Inferior parietal cortex (tissue), 1 donor: ENCODE measurements at regions not wholly inside any gene's neighbourhood (a gene's known extent, or its start where the extent isn't known, plus 50 kb on each side); places are given as distances from the start of the nearest gene placed in this dataset.
A peak's percentile ranks its signal among the peaks of the same experiment; 100 is the strongest.
"Not testable (repeated sequence)": the region's sequence is repeated elsewhere in the genome, so short reads cannot be mapped to it uniquely, and the experiment has no call there.

Source experiments
- DNase-seq: peaks from one replicate; pipeline ENCODE4 v3.0.0-alpha.2; 2016; ENCODE audit errors: extremely low spot score

DNA sequence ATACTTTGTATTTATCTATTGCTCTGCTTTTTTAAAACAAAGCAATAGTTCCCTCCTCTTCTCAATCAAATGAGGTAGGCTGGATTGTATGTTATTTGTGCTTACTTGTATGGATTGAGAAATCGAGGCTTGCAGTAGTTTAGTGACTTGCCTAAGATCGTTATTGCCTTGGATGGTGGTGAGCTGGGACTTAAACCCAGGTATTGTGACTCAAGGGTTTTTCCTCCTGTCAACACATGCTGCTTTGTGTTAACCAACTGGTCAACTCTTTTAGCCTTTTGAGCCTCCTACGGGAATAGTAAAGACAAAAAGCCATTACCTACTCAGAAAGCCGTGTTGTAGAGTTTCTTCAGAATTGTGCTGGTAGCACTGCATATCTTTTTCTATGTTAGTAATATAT, 95.2 kb upstream of the THUMPD2 start:
- no peak for DNase-seq

DNA sequence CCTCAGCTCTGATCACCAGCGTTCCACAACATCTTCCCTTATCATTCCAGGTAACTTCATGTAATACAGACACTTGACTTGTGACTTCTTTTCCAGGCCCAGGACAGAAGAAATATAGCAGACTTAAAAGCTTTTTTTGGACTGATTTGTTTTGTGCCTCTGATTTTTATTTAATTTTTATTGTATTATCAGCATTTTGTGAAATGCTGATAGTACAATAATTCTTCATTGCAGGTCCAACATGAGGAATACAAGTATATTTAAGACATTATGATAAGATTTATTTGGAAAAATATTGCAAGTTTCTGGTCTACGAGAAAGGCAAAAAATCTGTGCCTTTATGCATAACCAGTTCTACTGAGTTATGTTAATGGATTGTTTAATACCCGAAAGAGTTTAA, 94.5 kb upstream of the THUMPD2 start:
- DNase-seq: no peak

DNA sequence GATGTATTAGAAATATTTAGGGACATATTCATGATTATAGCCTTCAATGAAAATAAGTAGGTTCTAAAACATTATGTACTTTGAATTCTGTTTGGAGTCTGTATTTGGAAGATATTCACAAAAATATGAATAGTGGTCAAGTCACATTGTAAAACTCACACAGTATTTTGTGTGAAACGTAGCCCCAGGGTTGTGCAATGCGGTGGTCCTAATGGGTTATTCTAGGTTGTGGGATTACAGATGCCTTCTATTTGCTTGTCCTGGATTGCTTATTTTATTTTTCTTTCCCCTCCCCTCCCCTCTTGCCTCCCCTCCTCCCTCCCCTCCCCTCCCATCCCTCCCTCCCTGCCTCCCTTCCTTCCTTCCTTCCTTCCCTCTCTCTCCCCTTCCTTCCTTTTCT, 93.7 kb upstream of the THUMPD2 start:
- DNase-seq: no peak

DNA sequence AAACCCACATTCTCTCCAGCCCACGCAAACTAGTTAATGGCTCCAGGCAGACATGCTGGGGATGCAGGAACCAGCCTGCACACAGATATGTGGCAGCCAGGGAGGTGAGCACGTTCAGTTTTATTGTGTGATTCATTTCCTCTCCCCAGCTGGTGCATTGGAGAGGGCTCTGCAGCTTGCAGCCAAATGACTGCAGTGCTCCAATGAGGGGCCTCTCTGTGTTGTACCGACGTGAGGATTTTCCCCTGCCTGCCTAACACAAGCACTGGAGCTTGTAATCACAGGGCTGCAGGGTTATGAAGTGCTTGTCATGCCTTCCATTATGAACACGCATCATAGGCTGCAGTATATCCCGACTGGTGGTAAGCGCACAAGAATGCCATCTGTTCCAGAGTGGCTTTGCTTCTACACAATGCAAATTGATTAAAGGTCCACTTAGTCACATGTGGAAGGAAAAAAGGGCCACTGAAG, 92.3 kb upstream of the THUMPD2 start:
- peak; percentile 32 for DNase-seq

DNA sequence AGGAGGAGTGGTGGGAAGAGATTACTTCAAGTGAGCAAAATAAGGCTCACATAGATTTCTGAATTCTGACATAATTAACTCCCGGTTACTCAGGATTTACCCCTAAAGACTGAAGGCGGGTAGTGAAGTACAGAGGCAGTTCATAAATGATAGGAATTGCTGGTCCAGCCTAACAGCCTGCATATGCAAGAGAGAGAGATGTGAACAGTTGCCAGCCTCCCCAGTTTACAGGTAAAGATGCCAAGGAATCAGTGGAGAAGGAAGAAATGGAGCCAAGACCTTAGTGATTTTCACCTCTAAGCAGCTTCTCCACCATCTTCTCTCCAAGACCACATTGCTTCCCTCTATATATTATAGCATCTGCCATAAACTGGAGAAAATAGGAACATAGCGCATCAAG, 91.8 kb upstream of the THUMPD2 start:
- no peak for DNase-seq

DNA sequence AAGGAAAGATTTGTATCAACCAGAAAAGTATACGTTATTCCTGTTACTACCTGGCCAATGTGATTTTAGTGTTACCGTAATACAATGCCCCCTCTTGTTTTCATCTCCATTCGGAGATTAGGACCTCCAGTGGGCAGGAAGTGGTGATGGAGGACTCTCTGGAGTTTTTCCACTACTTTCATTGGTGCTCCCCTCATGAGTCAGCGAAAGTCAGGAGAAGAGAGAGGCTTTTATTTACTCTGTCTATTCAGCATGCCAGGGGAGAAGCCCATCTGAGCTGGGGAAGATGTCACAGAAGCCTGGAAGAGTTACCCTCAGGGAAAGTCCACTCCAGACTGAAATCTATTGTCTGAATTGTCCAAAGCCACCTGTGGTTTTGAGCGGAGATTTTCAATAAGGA, 88.2 kb upstream of the THUMPD2 start:
- DNase-seq: no peak

DNA sequence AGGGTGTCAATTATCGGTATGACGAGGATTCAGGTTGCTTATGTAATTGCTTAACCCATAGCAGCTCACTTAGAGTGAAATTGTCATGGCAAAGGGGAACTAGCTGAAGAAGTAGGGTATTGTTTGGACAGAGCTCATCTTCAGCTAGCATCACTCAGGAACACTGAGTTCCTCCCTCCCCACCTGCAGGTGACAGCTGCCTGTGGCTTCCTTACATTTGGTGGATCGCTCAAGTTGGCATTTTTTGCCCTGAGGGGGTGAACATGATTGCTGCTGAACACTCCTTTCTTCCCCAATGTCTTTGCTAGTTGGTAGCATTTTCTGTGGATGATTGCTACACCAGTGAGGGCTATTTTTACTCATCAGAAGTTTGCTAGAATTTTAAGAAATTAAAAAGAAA, 86.7 kb upstream of the THUMPD2 start:
- DNase-seq: no peak

DNA sequence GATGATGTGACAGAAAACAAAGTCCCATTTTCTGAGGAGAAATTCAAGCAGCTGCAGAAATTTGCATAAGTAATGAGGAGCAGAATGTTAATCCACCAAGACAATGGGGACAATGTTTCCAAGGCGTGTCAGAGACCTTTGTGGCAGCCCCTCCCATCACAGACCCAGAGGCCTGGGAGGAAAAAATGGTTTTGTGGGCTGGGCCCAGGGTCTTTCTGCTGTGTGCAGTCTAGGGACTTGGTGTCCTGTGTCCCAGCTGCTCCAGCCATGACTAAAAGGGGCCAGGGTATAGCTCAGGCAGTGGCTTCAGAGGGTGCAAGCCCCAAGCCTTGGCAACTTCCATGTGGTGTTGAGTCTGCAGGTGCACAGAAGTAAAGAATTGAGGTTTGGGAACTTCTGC, 84.6 kb upstream of the THUMPD2 start:
- not testable (repeated sequence) for DNase-seq

DNA sequence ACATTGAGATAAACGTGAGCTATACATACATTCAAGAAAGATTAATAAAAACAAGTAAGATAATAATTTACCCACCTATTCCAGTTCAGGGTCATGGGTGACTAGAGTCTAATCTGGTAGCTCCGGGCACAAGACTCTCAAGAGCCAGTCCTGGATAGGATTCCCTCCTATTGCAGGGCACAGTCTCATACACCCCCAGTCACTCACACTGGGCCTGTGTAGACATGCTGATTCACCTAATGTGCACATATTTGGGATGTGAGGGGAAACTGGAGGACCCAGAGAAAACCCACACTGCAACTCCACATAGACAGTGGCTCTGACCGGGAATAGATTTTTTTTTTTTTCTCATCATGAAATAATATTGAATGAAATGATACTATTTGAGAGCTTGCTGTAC, 81.5 kb upstream of the THUMPD2 start:
- DNase-seq: no peak

DNA sequence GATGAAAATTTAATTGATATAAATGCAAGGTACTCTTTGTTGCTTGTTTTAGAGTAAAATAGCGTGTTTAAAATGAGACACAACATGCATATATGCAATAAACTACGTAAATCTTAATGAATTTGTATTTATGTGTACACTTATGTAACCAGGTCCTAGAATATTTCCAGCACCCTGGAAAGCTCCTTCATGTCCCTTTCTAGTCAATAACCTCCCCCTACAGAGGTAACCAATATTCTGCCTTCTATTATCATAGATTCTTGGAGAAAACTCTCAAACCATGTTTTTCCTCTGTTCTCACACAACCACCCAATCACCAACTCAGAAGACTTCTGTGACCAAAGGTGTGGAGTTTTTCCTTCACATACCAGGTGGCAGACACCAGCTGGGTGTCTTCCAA, 79.6 kb upstream of the THUMPD2 start:
- no peak for DNase-seq

DNA sequence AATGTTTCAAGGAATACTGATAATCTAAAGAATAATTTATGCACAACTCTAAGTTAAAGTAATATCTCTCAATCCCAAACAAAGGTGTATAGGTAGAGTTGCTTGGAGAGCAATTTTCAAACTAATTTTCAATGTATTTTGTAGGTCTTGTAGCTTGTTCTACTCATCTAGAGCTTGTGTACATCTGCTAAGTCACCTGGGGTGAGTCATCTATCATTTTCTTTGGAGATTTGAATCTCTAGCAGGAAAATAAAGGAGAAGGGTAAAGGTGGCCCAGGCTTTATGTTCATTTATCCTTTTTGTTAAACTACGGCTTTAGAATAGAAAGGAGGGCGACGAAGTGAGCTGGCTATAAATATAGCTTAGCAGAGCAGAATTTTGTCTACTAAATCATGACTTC, 76.8 kb upstream of the THUMPD2 start:
- DNase-seq: no peak

DNA sequence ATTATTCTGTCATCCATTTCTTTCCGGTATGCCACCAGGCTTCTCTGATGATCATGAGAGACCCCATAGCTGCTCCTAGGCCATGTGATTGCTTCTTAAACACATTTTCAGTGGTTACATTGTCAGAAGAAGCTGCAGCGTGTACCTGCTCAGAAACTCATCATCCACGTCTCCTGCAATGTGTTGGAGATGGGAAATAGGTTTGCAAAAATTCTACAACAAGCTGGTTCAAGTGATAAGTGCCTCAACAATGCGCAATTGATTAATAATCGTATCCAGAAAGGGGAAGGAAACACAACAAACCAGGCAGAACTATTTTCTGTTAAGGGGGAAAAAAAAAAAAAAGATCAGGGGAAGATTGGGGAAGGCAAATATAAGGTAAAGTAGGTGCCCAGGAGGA, 75.7 kb upstream of the THUMPD2 start:
- DNase-seq: no peak

DNA sequence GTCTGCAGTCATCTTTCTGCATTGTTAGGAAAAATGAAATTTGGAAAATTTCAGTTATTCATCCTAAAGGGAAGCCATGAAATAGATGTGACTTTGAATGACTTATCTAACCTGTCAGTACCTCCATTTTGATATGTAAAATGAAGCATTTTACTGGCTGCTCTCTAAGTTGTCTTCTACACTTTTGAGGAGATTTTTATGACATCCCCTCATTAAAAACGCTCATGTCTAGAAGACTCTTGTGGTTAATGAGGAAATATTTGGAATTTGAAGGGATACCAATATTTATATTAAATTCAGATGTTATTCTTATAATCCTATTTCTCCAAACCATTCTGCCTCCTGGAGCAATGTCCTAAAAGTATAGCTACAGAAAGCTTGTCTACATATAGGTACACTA, 73.8 kb upstream of the THUMPD2 start:
- no peak for DNase-seq

DNA sequence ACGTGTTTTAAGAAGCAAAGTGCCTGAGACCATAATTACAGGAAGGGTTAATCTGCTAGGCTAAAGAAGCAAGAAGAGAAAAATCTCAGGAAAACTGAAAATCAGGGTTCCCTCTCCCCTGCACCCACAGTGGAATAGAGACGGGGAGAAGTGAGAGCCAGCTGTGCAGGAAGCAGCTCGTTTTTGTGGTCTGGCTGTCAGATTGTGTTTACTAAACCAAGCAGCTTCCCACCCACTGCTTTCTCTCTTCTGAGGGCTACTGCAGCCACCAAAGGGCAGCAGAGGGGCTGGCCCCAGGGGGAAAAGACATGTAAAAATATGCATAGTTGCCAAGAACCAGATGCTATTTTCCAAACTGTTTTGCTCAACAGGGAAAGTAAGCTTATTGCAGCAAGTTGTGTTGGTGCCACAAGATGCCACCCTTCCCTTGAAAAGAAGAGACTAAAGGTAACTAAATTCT, 72.6 kb upstream of the THUMPD2 start:
- peak; percentile 29 for DNase-seq

DNA sequence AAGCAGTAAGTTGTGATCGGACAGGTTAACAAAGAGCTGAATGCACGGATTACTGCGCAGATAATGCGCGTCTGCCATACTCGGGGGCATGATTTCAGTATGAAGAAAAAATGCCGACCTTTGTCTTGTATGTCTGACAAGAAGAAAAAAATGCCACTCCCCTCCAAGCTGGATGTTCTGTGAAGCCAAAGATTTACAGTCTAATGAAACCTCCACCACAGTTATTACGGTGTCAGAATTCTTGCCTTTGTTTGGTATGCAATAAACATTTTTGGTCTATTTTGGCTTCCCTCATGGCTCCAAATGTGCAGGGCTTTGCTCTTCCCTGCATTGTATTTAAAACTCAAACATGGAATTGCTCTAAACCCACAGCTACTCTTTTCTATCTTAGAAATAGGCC, 72.2 kb upstream of the THUMPD2 start:
- DNase-seq: peak; percentile 14

DNA sequence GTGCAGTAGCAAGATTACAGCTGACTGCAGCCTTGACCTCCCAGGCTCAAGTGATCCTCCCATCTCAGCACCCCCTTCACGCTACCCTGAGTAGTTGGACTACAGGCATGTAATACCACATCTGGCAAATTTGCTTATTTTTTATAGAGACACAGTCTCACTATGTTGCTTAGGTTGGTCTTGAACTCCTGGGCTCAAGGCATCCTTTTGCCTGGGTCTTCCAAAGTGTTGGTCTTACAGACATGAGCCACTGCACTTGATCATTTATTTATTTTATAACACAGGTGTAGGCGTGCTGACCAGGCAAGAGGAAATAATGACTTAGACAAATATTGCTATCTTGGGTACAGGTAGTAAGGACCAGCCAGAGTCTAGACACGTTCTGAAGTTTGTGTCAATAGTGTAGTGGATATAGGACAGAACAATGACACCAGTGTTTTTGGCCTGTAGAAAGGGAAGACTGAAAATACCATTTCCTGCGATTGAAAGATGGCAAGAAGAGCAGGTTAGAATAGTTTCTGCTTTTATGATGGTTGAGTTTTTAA, 71.0 kb upstream of the THUMPD2 start:
- no peak for DNase-seq

DNA sequence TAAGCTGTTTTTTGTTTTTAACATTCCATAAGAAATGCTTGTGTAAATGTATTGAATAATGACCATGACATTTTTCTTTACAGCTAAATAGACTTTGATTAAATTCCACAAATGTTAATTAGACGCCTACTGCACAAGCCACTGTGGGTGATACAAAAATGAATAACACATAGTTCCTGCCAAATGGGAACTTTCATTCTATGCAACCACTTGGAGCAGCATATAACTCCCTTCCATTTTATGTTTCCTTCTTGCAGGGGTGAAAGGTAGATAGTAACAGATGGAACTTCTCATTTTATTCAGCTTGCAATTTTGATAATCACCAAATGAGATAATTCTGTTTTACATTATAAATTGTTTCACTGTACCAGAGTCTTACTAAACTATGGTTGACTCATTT, 70.0 kb upstream of the THUMPD2 start:
- no peak for DNase-seq

DNA sequence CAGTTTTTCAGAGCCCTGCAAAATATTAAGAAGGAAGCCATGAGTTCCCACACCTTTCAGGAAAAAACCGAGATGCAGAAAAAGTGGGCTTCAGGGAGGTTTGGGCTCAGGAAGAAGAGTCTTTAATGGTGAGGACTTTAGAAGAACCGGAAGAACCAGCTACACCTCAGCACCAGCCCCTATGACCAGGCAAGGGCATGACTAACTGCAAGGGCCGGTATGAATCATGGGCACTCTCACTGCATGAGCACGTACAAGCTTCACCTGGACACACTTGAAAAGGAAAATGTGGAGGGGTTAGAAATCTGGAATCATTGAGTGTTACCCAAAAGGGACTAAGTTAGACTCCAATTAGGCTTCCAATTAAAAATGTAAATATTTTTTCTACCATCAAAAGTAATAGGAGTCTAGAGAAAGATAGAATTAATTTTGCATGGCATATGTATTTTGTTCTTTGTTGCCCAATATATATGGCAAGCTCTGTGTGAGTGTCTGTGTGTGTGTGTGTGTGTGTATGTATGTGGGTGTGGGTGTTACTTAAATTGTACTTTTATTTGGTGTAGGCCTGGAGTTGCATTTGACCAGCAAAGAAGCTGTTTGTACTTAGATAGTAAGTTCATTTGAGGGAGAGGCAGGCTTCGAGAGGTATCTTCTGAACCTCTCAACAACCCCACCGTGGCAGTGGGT, 66.5 kb upstream of the THUMPD2 start:
- no peak for DNase-seq

DNA sequence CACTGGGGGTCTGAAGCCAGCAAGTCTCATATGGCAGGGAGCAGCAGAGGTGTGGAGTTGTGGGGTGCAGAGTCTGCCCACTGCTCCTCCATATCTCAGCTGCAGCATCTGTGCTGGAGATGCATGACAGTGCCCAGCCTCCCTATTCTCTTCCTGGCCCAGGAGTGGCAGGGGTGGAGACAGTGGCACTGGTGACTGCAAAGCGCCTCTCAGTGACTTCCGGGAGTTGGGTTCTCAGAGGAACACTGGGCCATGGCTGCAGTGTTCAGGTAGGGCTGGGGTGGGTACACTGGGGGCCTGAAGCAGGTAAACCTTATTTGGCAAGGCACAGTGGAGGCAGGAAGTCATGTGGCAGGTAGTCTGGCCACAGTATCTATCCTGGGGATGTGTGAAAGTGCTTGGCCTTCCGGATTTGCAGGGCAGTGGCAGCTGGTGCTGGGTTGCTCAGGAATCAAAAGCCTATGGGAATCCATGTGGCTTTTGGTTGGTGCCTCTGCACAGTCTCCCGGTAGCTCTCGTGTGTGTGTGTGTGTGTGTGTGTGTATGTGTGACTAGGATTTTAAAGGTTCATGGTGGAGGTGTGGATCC, 60.3 kb upstream of the THUMPD2 start:
- DNase-seq: no peak

DNA sequence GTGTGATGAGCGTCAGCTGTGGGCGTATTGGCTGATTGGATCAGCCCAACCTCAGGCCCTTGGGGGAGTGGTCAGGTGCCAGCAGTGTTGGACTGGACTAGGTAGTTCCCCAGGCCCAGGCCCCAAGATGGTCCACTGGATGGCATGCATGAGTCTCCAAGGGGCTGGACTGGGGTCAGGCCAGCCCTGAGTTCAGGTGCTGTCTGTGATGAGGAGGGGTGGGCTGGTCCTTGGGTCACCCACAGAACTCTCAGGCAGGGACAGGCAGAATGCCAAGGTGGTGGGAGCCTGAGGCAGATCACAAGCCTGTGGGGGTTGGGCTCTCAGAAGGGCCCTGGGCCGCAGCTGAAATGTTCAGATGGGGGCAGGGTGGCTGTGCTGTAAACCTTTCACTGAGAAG, 59.5 kb upstream of the THUMPD2 start:
- DNase-seq: no peak

DNA sequence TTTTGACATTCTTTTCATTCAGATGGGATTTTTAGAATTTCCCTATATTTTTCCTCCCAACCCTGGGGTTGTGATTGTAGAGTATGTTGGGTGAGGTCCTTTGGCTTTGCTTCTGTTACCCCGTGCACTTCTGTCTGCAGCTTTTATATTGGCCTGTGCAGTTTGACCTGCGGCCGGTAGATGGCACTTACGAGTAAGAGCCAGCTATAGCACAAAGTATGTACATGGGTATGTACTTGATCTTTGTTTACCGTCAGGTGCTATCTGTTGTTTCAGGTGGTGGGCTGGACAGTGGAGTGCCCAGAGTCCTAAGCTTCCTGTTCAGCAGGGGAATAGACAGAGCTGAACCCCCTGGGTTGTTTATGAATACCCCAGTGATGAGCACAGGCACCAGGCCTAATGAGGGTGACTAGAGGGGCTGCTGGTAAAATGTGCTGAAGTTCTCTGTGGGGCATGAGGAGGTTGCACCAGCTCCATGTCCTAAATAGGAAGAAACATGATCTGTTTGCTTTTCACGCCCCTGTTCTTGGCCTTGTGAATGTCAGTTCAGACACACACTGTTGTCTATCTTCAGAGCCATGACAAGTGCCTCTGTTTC, 58.9 kb upstream of the THUMPD2 start:
- no peak for DNase-seq

DNA sequence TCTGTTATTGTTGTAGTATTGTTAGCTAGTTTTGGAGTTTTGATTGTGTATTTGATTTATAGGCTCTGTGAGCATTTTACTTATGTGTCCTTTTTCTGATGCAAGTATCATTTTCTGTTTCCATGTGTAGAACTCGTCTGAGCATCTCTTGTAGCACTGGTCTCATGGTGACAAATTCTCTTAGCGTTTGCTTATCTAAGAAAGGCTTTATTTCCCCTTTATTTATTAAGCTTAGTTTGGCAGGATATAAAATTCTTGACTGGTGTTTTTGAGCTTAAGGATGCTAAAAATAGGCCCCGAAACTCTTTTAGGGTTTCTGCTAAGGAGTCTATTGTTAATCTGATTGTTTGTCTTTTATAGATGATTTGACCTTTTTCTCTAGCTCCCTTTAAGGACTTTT, 57.6 kb upstream of the THUMPD2 start:
- DNase-seq: no peak

DNA sequence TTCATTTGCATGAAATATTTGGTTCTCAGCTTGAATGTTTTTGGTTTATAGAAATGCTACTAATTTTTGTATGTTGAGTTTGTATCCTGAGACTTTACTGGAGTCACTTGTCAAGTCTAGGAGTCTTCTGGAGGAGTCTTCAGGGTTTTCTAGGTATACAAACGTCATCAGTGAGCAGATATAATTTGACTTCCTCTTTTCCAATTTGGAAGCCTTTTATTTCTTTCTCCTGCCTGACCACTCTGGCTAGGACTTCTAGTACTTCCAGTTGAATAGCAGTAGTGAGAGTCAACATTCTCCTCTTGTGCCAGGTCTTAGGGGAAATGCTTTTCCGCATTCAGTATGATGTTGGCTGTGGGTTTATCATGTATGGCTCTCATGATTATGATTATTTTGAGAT, 55.4 kb upstream of the THUMPD2 start:
- DNase-seq: no peak
